IMR-90 (cell line): ENCODE measurements at regions not wholly inside any gene's neighbourhood (a gene's known extent, or its start where the extent isn't known, plus 50 kb on each side); places are given as distances from the start of the nearest gene placed in this dataset.

Experiments used
- ATAC-seq: fragments of 200-7000 bp; cut with Tn5 transposase; 2 replicates; pipeline ENCODE4 v1.9.1; 2020; ENCODE audit warnings: low read depth, mild to moderate bottlenecking, moderate library complexity
- BruUV-seq: library from RNA; stranded (reverse); fragments of 400-500 nt; replicated peaks from 2 replicates; lab custom pipeline; 2021; lab: Mats Ljungman, UMichigan
- CTCF ChIA-PET: fragments of 300-600 bp; formaldehyde crosslinking; extraction: SDS; loops from one replicate; lab custom pipeline; 2021; ENCODE audit warnings: antibody characterized with exemption; lab: Yijun Ruan, JAX
- POLR2A ChIA-PET: fragments of 300-600 bp; sonication (Branson Sonifier 250); formaldehyde crosslinking; loops from one replicate; lab custom pipeline; 2022; ENCODE audit warnings: antibody characterized with exemption; ENCODE audit not compliant: unreplicated experiment; lab: Charles Lee
- DNase-seq: peaks from one replicate; pipeline ENCODE4 v3.0.0; 2013
- H2AFZ ChIP-seq: replicated peaks from 2 replicates; pipeline ENCODE3; 2013; ENCODE audit warnings: low read length, mild to moderate bottlenecking; ENCODE audit not compliant: poor library complexity
- H2AK5ac ChIP-seq: 2 replicates; pipeline ENCODE4 v1.6.1; 2013; ENCODE audit warnings: low read depth, low read length, inconsistent platforms
- H2AK9ac ChIP-seq: replicated peaks from 2 replicates; pipeline ENCODE3; 2013; ENCODE audit warnings: mild to moderate bottlenecking, low read depth, low read length, moderate library complexity; ENCODE audit not compliant: poor library complexity
- H2BK120ac ChIP-seq: 2 replicates; pipeline ENCODE4 v1.6.1; 2013; ENCODE audit warnings: low read depth, low read length, inconsistent platforms
- H2BK15ac ChIP-seq: 3 replicates; pipeline ENCODE4 v1.6.1; 2013; ENCODE audit warnings: low read depth, low read length, inconsistent platforms
- H2BK20ac ChIP-seq: 2 replicates; pipeline ENCODE4 v1.6.1; 2013; ENCODE audit warnings: low read depth, mild to moderate bottlenecking, inconsistent platforms, low read length, moderate library complexity
- H2BK5ac ChIP-seq: 2 replicates; pipeline ENCODE4 v1.6.1; 2013; ENCODE audit warnings: mild to moderate bottlenecking, low read depth, low read length, inconsistent platforms; ENCODE audit not compliant: poor library complexity, severe bottlenecking
- H3K14ac ChIP-seq: replicated peaks from 2 replicates; pipeline ENCODE4 v1.6.1; 2013; ENCODE audit warnings: low read depth, low read length, inconsistent platforms
- H3K18ac ChIP-seq: 2 replicates; pipeline ENCODE4 v1.6.1; 2013; ENCODE audit warnings: low read depth, low read length, control low read depth
- H3K23ac ChIP-seq: 2 replicates; pipeline ENCODE4 v1.6.1; 2013; ENCODE audit warnings: low read depth, low read length, inconsistent platforms
- H3K27ac ChIP-seq: 2 replicates; pipeline ENCODE4 v1.5.1; 2013; ENCODE audit warnings: mild to moderate bottlenecking, control low read depth, low read length; ENCODE audit not compliant: insufficient read depth
- H3K27me3 ChIP-seq: 2 replicates; pipeline ENCODE4 v1.6.1; 2013; ENCODE audit warnings: low read length; ENCODE audit not compliant: control insufficient read depth, insufficient read depth
- H3K36me3 ChIP-seq: 2 replicates; pipeline ENCODE4 v1.6.1; 2013; ENCODE audit warnings: low read length, mixed read lengths; ENCODE audit not compliant: control insufficient read depth, insufficient read depth
- H3K4ac ChIP-seq: 2 replicates; pipeline ENCODE4 v1.6.1; 2013; ENCODE audit warnings: low read depth, low read length, inconsistent platforms
- H3K4me1 ChIP-seq: 2 replicates; pipeline ENCODE4 v1.6.1; 2013; ENCODE audit warnings: low read length, mixed read lengths; ENCODE audit not compliant: control insufficient read depth, insufficient read depth
- H3K4me2 ChIP-seq: 2 replicates; pipeline ENCODE4 v1.6.1; 2013; ENCODE audit warnings: low read depth, mild to moderate bottlenecking, control low read depth, low read length, moderate library complexity
- H3K4me3 ChIP-seq: 2 replicates; pipeline ENCODE4 v1.5.1; 2013; ENCODE audit warnings: low read depth, mild to moderate bottlenecking, control low read depth, low read length, moderate library complexity; ENCODE audit not compliant: insufficient read depth
- H3K56ac ChIP-seq: 2 replicates; pipeline ENCODE4 v1.6.1; 2013; ENCODE audit warnings: low read length, inconsistent platforms; ENCODE audit not compliant: insufficient read depth; ENCODE audit errors: extremely low read depth
- H3K79me1 ChIP-seq, 2 experiments: 2 replicates each; pipeline ENCODE4 v1.6.1; 2013; ENCODE audit warnings: low read length in 2 of 2, inconsistent platforms in 1 of 2, low read depth in 1 of 2
- H3K9ac ChIP-seq: 2 replicates; pipeline ENCODE4 v1.6.1; 2013; ENCODE audit warnings: low read depth, low read length, control low read depth
- H3K9me1 ChIP-seq: 2 replicates; pipeline ENCODE4 v1.6.1; 2013; ENCODE audit warnings: low read length, inconsistent platforms; ENCODE audit not compliant: insufficient read depth
- H3K9me3 ChIP-seq: 2 replicates; pipeline ENCODE4 v1.6.1; 2013; ENCODE audit warnings: low read length; ENCODE audit not compliant: control insufficient read depth, insufficient read depth
- H4K20me1 ChIP-seq: 2 replicates; pipeline ENCODE4 v1.6.1; 2013; ENCODE audit warnings: low read length, inconsistent platforms; ENCODE audit not compliant: insufficient read depth
- H4K5ac ChIP-seq: 2 replicates; pipeline ENCODE4 v1.6.1; 2013; ENCODE audit warnings: mild to moderate bottlenecking, low read depth, low read length, control low read depth
- H4K8ac ChIP-seq, 2 experiments: 2 replicates each; pipeline ENCODE4 v1.6.1; 2013; ENCODE audit warnings: low read depth in 2 of 2, low read length in 2 of 2, control low read depth in 1 of 2, inconsistent platforms in 1 of 2
- H4K91ac ChIP-seq: 2 replicates; pipeline ENCODE4 v1.6.1; 2013; ENCODE audit warnings: low read depth, low read length, inconsistent platforms; ENCODE audit not compliant: insufficient read depth
- BHLHE40 ChIP-seq: fragments of 150-350 bp; IDR thresholded peaks from 2 replicates; pipeline ENCODE4 v1.6.1; 2016; ENCODE audit warnings: mild to moderate bottlenecking, low read depth, low read length
- CEBPB ChIP-seq: IDR thresholded peaks from 2 replicates; pipeline ENCODE4 v1.6.1; 2012; ENCODE audit warnings: low read depth, low read length, improper control_type of control experiment
- CHD1 ChIP-seq: IDR thresholded peaks from 2 replicates; pipeline ENCODE4 v1.6.1; 2012; ENCODE audit warnings: low read depth, low read length, improper control_type of control experiment
- CTCF ChIP-seq: conservative IDR thresholded peaks from 2 replicates; pipeline ENCODE4 v1.5.1; 2012; ENCODE audit warnings: mild to moderate bottlenecking, low read depth, low read length, improper control_type of control experiment
- ELK1 ChIP-seq: fragments of 150-350 bp; IDR thresholded peaks from 2 replicates; pipeline ENCODE4 v1.6.1; 2016; ENCODE audit warnings: low read depth, mild to moderate bottlenecking, low read length, moderate library complexity, borderline replicate concordance
- FOS ChIP-seq: fragments of 150-350 bp; IDR thresholded peaks from 2 replicates; pipeline ENCODE4 v1.6.1; 2016; ENCODE audit warnings: low read depth, low read length
- MAFK ChIP-seq: IDR thresholded peaks from 2 replicates; pipeline ENCODE4 v1.6.1; 2012; ENCODE audit warnings: low read depth, low read length, improper control_type of control experiment
- MAZ ChIP-seq: IDR thresholded peaks from 2 replicates; pipeline ENCODE4 v1.6.1; 2012; ENCODE audit warnings: low read depth, mild to moderate bottlenecking, low read length, improper control_type of control experiment, moderate library complexity, borderline replicate concordance
- MXI1 ChIP-seq: IDR thresholded peaks from 2 replicates; pipeline ENCODE4 v1.6.1; 2012; ENCODE audit warnings: low read depth, mild to moderate bottlenecking, low read length, moderate library complexity, borderline replicate concordance
- NFE2L2 ChIP-seq: fragments of 150-350 bp; IDR thresholded peaks from 2 replicates; pipeline ENCODE4 v1.6.1; 2016; ENCODE audit warnings: low read depth, mild to moderate bottlenecking, low read length
- POLR2A ChIP-seq: IDR thresholded peaks from 2 replicates; pipeline ENCODE4 v1.6.1; 2012; ENCODE audit warnings: mild to moderate bottlenecking, low read depth, low read length
- RAD21 ChIP-seq: IDR thresholded peaks from 2 replicates; pipeline ENCODE4 v1.6.1; 2012; ENCODE audit warnings: low read length, improper control_type of control experiment
- RCOR1 ChIP-seq: IDR thresholded peaks from 2 replicates; pipeline ENCODE4 v1.6.1; 2012; ENCODE audit warnings: mild to moderate bottlenecking, low read length, improper control_type of control experiment; ENCODE audit not compliant: insufficient replicate concordance
- RFX5 ChIP-seq: IDR thresholded peaks from 2 replicates; pipeline ENCODE4 v1.8.0; 2012; ENCODE audit warnings: low read depth, mild to moderate bottlenecking, low read length, moderate library complexity
- SMC3 ChIP-seq: fragments of 150-350 bp; IDR thresholded peaks from 2 replicates; pipeline ENCODE4 v1.6.1; 2016; ENCODE audit warnings: low read depth, mild to moderate bottlenecking, antibody characterized with exemption, low read length, moderate library complexity
- USF2 ChIP-seq: fragments of 150-350 bp; IDR thresholded peaks from 2 replicates; pipeline ENCODE4 v1.6.1; 2017; ENCODE audit warnings: mild to moderate bottlenecking, antibody characterized with exemption, low read length, low read depth
- WGBS, 2 experiments: methylation state at CpG; one replicate each; pipeline versions ENCODE4 v1.1.5 to v1.1.7; 2013; ENCODE audit warnings: missing lambda C conversion rate in 2 of 2; ENCODE audit not compliant: insufficient read length in 1 of 2; ENCODE audit errors: extremely low coverage in 2 of 2; 5-methylcytosine and 5-hydroxymethylcytosine counted together
- dilution Hi-C: fragments of 300-500 bp; cut with HindIII; formaldehyde crosslinking; loops from one replicate; pipeline ENCODE4 v1.14.3; 2018; ENCODE audit warnings: low sequenced_read_pairs; ENCODE audit not compliant: unreplicated experiment
- in situ Hi-C: fragments of 300-500 bp; cut with MboI; formaldehyde crosslinking; loops from 3 replicates; pipeline ENCODE4 v1.14.3; 2019; ENCODE audit warnings: low sequenced_read_pairs, inconsistent platforms, mixed read lengths
- intact Hi-C: fragments of 100-400 bp; cut with micrococcal nuclease; formaldehyde crosslinking; loops from 2 replicates; pipeline ENCODE4 v1.10.0; 2022

- POLR2A ChIA-PET, result no interaction called here
- ATAC-seq (no peak), DNase-seq (no peak)
- in situ Hi-C loops (no loop called here), intact Hi-C loops (no loop called here), dilution Hi-C loops (no loop called here)
- no peak overlapping the region for H3K56ac ChIP-seq
- H2BK20ac ChIP-seq, result no peak overlapping the region
- CTCF ChIA-PET, result no interaction called here
- H3K79me1 ChIP-seq, result no peaks in the 10 kb centered on the region
- H3K23ac ChIP-seq, result no peak overlapping the region
- no TSS peak for BruUV-seq
- no peak overlapping the region for H3K4me3 ChIP-seq
- no peak overlapping the region for H4K91ac ChIP-seq
- no peak overlapping the region for H2BK120ac ChIP-seq
- TF ChIP-seq USF2 (no peak), MAFK (no peak), BHLHE40 (no peak), CHD1 (no peak), RCOR1 (no peak), SMC3 (no peak), ELK1 (no peak), MXI1 (no peak), NFE2L2 (no peak), MAZ (no peak), RFX5 (no peak), POLR2A (no peak), CTCF (no peak), FOS (no peak), RAD21 (no peak), CEBPB (no peak)
- H3K4me2 ChIP-seq, result no peak overlapping the region
- H2AFZ ChIP-seq, result no peak overlapping the region
- H2AK5ac ChIP-seq, result no peak overlapping the region
- H2BK5ac ChIP-seq, result no peak overlapping the region
- no peaks in the 10 kb centered on the region for H3K4me1 ChIP-seq
- no peaks in the 10 kb centered on the region for H4K20me1 ChIP-seq
- H3K9ac ChIP-seq, result no peak overlapping the region
- no peak overlapping the region for H4K5ac ChIP-seq
- H2AK9ac ChIP-seq, result no peak overlapping the region
- no peaks in the 10 kb centered on the region for H3K36me3 ChIP-seq
- no peak overlapping the region for H3K4ac ChIP-seq
- H3K27ac ChIP-seq, result no peak overlapping the region
- H4K8ac ChIP-seq, result no peak overlapping the region
- no peaks in the 10 kb centered on the region for H3K9me1 ChIP-seq
- H3K14ac ChIP-seq, result no peak overlapping the region
- H3K18ac ChIP-seq, result no peak overlapping the region
- H2BK15ac ChIP-seq, result no peak overlapping the region
- WGBS, 2 experiments, result no CpG with 5 or more reads among the region's 2 CpGs
- no peaks in the 10 kb centered on the region for H3K27me3 ChIP-seq
- no peaks in the 10 kb centered on the region for H3K9me3 ChIP-seq
These were observed 179.3 kb upstream of the RAG2 start for GRCh38 chr11:36777311-36777710.
